ENCODE measurements at regions not wholly inside any gene's neighbourhood (a gene's known extent, or its start where the extent isn't known, plus 50 kb on each side); places are given as distances from the start of the nearest gene placed in this dataset.

- 87% methylated on average over 2 of the region's 2 CpGs for WGBS (ENCODE audit: insufficient coverage, insufficient replicate concordance, low lambda C conversion rate, missing lambda C conversion rate)
- Histone ChIP-seq H3K79me2 (ENCODE audit: control insufficient read depth, insufficient read depth, low read length) (no peaks in the 10 kb centered on the region), H3K36me3 (ENCODE audit: control insufficient read depth in 2 of 2, insufficient read depth in 2 of 2, low read length in 1 of 2) (no peaks in the 10 kb centered on the region), H2AFZ (ENCODE audit: control insufficient read depth, low read depth, low read length) (no peak overlapping the region), H3K9ac (ENCODE audit: control insufficient read depth, insufficient read depth, low read length) (no peak overlapping the region), H3K4me3 (no peak overlapping the region), H3K27ac (ENCODE audit: control insufficient read depth, insufficient read depth) (no peak overlapping the region), H3K27me3 (replicated peaks in 1 of 2; ENCODE audit: control insufficient read depth in 2 of 2, insufficient read depth in 2 of 2, low read length in 1 of 2) (no peaks in the 10 kb centered on the region), H3K4me1 (ENCODE audit: control insufficient read depth, insufficient read depth, low read length) (no peaks in the 10 kb centered on the region), H3K9me3 (replicated peaks; ENCODE audit: control insufficient read depth, insufficient read depth, low read length) (no peaks in the 10 kb centered on the region; the same call in 1 of the 3 replicates), H4K20me1 (ENCODE audit: control insufficient read depth, insufficient read depth) (no peaks in the 10 kb centered on the region), H3K4me2 (ENCODE audit: control insufficient read depth, insufficient read depth) (no peak overlapping the region)
- SMC1A ChIA-PET (ENCODE audit: uncharacterized antibody, unreplicated experiment), result no interaction called here
- ATAC-seq, result no peak
- CTCF ChIA-PET, result no interaction called here
- no peak for FAIRE-seq
- no TSS peak for BruUV-seq (replicated peaks)
- no peak for DNase-seq (ENCODE audit: low read depth, low spot score)
- POLR2A ChIA-PET, result no interaction called here
- in situ Hi-C loops (cut with MboI), result no loop called here
- RAD21 ChIA-PET (ENCODE audit: unreplicated experiment), result no interaction called here
- intact Hi-C loops (cut with micrococcal nuclease; ENCODE audit: unreplicated experiment), result no loop called here
- TF ChIP-seq E2F8 (IDR thresholded peaks at IDR 0.05; ENCODE audit: low read depth, partially characterized antibody), result no peak
- no peak for TF ChIP-seq RCOR1 (conservative IDR thresholded peaks at IDR 0.05; ENCODE audit: low read depth, low read length)
- TF ChIP-seq SIN3A (IDR thresholded peaks at IDR 0.05; ENCODE audit: low read depth, low read length), result no peak
- TF ChIP-seq ZBTB4 (CRISPR knock-in tag; IDR thresholded peaks at IDR 0.05), result no peak
- no peak for TF ChIP-seq IRF4 (IDR thresholded peaks at IDR 0.05; ENCODE audit: low read depth, low read length)
- TF ChIP-seq ZSCAN29 (IDR thresholded peaks at IDR 0.05), result no peak
- TF ChIP-seq HDAC6 (IDR thresholded peaks at IDR 0.05; ENCODE audit: unreplicated experiment), result no peak
- TF ChIP-seq ESRRA (IDR thresholded peaks at IDR 0.05; ENCODE audit: low read length), result no peak
- no peak for TF ChIP-seq USF2 (IDR thresholded peaks at IDR 0.05; ENCODE audit: borderline replicate concordance, low read depth, low read length)
- no peak for TF ChIP-seq KLF5 (IDR thresholded peaks at IDR 0.05; ENCODE audit: partially characterized antibody)
- no peak for TF ChIP-seq RUNX3 (IDR thresholded peaks at IDR 0.05; ENCODE audit: low read length)
- TF ChIP-seq CREM (IDR thresholded peaks at IDR 0.05; ENCODE audit: low read depth), result no peak
- TF ChIP-seq GABPA (IDR thresholded peaks at IDR 0.05; ENCODE audit: low read depth), result no peak
- TF ChIP-seq SP1 (IDR thresholded peaks at IDR 0.05; ENCODE audit: low read depth, low read length), result no peak
- TF ChIP-seq YY1 (IDR thresholded peaks at IDR 0.05; ENCODE audit: low read depth, low read length), result no peak
- no peak for TF ChIP-seq FOS (IDR thresholded peaks at IDR 0.05; ENCODE audit: borderline replicate concordance, extremely low read depth, insufficient read length)
- no peak for TF ChIP-seq STAT1 (conservative IDR thresholded peaks at IDR 0.05)
- no peak for TF ChIP-seq ETV6 (conservative IDR thresholded peaks at IDR 0.05 in 1 of 2, IDR thresholded peaks at IDR 0.05 in 1 of 2; ENCODE audit: borderline replicate concordance in 1 of 2, low read depth in 1 of 2)
Observed at GRCh38 chr7:149367418-149368180, 93.3 kb downstream of the ZNF777 start.

Data from GM12878 (cell line).